GM04503 (cell line): ENCODE measurements at regions not wholly inside any gene's neighbourhood (a gene's known extent, or its start where the extent isn't known, plus 50 kb on each side); places are given as distances from the start of the nearest gene placed in this dataset.

ENCODE experiments used
- DNase-seq: peaks from one replicate; pipeline ENCODE4 v3.0.0-alpha.2; 2012; ENCODE audit warnings: low read depth

- DNase-seq, result no peak
Measured at GRCh38 chr18:10285283-10285640, 169.2 kb upstream of the APCDD1 start.

- no peak for DNase-seq
Measured at GRCh38 chr18:10286580-10287150, 167.8 kb upstream of the APCDD1 start.

- DNase-seq, result no peak
Measured at GRCh38 chr18:10289251-10289650, 165.2 kb upstream of the APCDD1 start.

GRCh38 chr18:10289951-10290637, 164.3 kb upstream of the APCDD1 start:
- DNase-seq, result no peak

- DNase-seq, result no peak
Measured at GRCh38 chr18:10290638-10291235, 163.7 kb upstream of the APCDD1 start.

GRCh38 chr18:10291568-10291981, 162.9 kb upstream of the APCDD1 start:
- no peak for DNase-seq

- DNase-seq, result no peak
Measured at GRCh38 chr18:10293966-10294365, 160.5 kb upstream of the APCDD1 start.

GRCh38 chr18:10295751-10296150, 158.7 kb upstream of the APCDD1 start:
- no peak for DNase-seq

- DNase-seq, result no peak
Measured at GRCh38 chr18:10296491-10296890, 157.9 kb upstream of the APCDD1 start.

GRCh38 chr18:10297086-10297485, 157.3 kb upstream of the APCDD1 start:
- no peak for DNase-seq

- no peak for DNase-seq
Measured at GRCh38 chr18:10298346-10298745, 156.1 kb upstream of the APCDD1 start.

GRCh38 chr18:10299643-10300042, 154.8 kb upstream of the APCDD1 start:
- no peak for DNase-seq

GRCh38 chr18:10300739-10301138, 153.7 kb upstream of the APCDD1 start:
- DNase-seq, result no peak

- DNase-seq, result no peak
Measured at GRCh38 chr18:10301831-10302483, 152.5 kb upstream of the APCDD1 start.

- DNase-seq, result no peak
Measured at GRCh38 chr18:10303171-10303570, 151.3 kb upstream of the APCDD1 start.

- peak; percentile 78 for DNase-seq
Measured at GRCh38 chr18:10304853-10305252, 149.6 kb upstream of the APCDD1 start.

- DNase-seq, result no peak
Measured at GRCh38 chr18:10306779-10307178, 147.7 kb upstream of the APCDD1 start.

- no peak for DNase-seq
Measured at GRCh38 chr18:10308154-10308553, 146.3 kb upstream of the APCDD1 start.

GRCh38 chr18:10310626-10311025, 143.8 kb upstream of the APCDD1 start:
- no peak for DNase-seq

GRCh38 chr18:10312326-10313015, 142.0 kb upstream of the APCDD1 start:
- DNase-seq, result no peak

GRCh38 chr18:10313016-10313342, 141.5 kb upstream of the APCDD1 start:
- DNase-seq, result no peak

GRCh38 chr18:10314066-10314465, 140.4 kb upstream of the APCDD1 start:
- DNase-seq, result no peak

GRCh38 chr18:10315522-10315921, 138.9 kb upstream of the APCDD1 start:
- no peak for DNase-seq
